Endodermal cell (in vitro differentiated cells): ENCODE measurements at regions not wholly inside any gene's neighbourhood (a gene's known extent, or its start where the extent isn't known, plus 50 kb on each side); places are given as distances from the start of the nearest gene placed in this dataset.

ENCODE experiments used
- DNase-seq: peaks from one replicate; pipeline ENCODE4 v3.0.0-alpha.2; 2017
- H3K27ac ChIP-seq: 2 replicates; pipeline ENCODE4 v1.5.1; 2013; ENCODE audit warnings: mild to moderate bottlenecking, low read depth, low read length, moderate library complexity
- H3K27me3 ChIP-seq: 2 replicates; pipeline ENCODE4 v1.6.1; 2013; ENCODE audit warnings: mild to moderate bottlenecking, low read length, moderate library complexity; ENCODE audit not compliant: insufficient read depth, control insufficient read depth, poor library complexity, severe bottlenecking
- H3K36me3 ChIP-seq: 2 replicates; pipeline ENCODE4 v1.7.0; 2013; ENCODE audit warnings: mild to moderate bottlenecking, low read length, moderate library complexity; ENCODE audit not compliant: control insufficient read depth, insufficient read depth
- H3K4me1 ChIP-seq: one replicate; pipeline ENCODE4 v1.7.0; 2013; ENCODE audit warnings: low read length; ENCODE audit not compliant: control insufficient read depth, insufficient read depth
- H3K4me3 ChIP-seq: 2 replicates; pipeline ENCODE4 v1.5.1; 2013; ENCODE audit warnings: mild to moderate bottlenecking, low read length, moderate library complexity
- H3K9ac ChIP-seq: 2 replicates; pipeline ENCODE4 v1.6.1; 2013; ENCODE audit warnings: mild to moderate bottlenecking, low read length, moderate library complexity; ENCODE audit not compliant: poor library complexity, severe bottlenecking; ENCODE audit errors: extremely low read depth
- H3K9me3 ChIP-seq: 2 replicates; pipeline ENCODE4 v1.6.1; 2013; ENCODE audit warnings: mild to moderate bottlenecking, low read length, moderate library complexity; ENCODE audit not compliant: control insufficient read depth
- H3K27ac Mint-ChIP-seq: 2 replicates; pipeline ENCODE4 v1.8.0; 2020; ENCODE audit warnings: mixed read lengths
- H3K27me3 Mint-ChIP-seq: 2 replicates; pipeline ENCODE4 v1.8.0; 2021; ENCODE audit warnings: mild to moderate bottlenecking, mixed read lengths; ENCODE audit not compliant: insufficient read depth
- H3K36me3 Mint-ChIP-seq: 2 replicates; pipeline ENCODE4 v1.8.0; 2020; ENCODE audit warnings: low read depth, mixed read lengths
- H3K4me1 Mint-ChIP-seq: 2 replicates; pipeline ENCODE4 v1.8.0; 2020; ENCODE audit warnings: mixed read lengths
- H3K4me3 Mint-ChIP-seq: 2 replicates; pipeline ENCODE4 v1.8.0; 2020; ENCODE audit warnings: mild to moderate bottlenecking, moderate library complexity, mixed read lengths
- H3K9me3 Mint-ChIP-seq: 2 replicates; pipeline ENCODE4 v1.8.0; 2020; ENCODE audit warnings: mild to moderate bottlenecking, mixed read lengths
- WGBS, 2 experiments: methylation state at CpG; one replicate each; pipeline versions ENCODE4 v1.1.5 to v1.1.7; 2013; ENCODE audit warnings: missing lambda C conversion rate in 2 of 2, mixed read lengths in 1 of 2; ENCODE audit not compliant: insufficient coverage in 1 of 2, insufficient read length in 1 of 2; 5-methylcytosine and 5-hydroxymethylcytosine counted together
- TF ChIP-seq, protein P1 (sequence below): fragments of 200-600 bp; sonication (generic); conservative IDR thresholded peaks from 2 replicates; pipeline ENCODE4 v1.5.0; 2021; ENCODE audit warnings: antibody characterized with exemption, mild to moderate bottlenecking

DNA sequence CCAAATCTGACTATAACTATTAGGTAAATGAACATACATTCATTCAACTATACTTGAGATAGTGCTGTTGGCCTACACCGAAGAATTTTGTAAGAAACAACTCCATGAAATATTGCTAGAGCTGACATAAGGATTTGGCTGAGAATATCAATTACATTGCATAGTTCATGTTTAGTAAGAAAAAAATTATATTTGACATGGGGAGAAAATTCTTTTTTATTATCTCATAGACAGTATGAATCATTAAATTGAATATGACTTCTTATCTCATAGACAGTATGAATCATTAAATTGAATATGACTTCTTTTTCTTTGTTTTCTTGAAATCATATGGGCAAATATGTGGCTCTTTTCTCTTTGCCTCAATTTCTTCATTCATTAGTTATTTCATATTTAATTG is 212.3 kb upstream of the HSF2 start:
- no peaks in the 10 kb centered on the region for H3K9me3 Mint-ChIP-seq
- H3K4me3 ChIP-seq, result no peak overlapping the region
- no peak overlapping the region for H3K9ac ChIP-seq
- 40 to 56% methylated on average over 1 of the region's 1 CpG for WGBS, 2 experiments
- no peak overlapping the region for H3K27ac Mint-ChIP-seq
- no peaks in the 10 kb centered on the region for H3K27me3 Mint-ChIP-seq
- TF ChIP-seq, protein P1, sequence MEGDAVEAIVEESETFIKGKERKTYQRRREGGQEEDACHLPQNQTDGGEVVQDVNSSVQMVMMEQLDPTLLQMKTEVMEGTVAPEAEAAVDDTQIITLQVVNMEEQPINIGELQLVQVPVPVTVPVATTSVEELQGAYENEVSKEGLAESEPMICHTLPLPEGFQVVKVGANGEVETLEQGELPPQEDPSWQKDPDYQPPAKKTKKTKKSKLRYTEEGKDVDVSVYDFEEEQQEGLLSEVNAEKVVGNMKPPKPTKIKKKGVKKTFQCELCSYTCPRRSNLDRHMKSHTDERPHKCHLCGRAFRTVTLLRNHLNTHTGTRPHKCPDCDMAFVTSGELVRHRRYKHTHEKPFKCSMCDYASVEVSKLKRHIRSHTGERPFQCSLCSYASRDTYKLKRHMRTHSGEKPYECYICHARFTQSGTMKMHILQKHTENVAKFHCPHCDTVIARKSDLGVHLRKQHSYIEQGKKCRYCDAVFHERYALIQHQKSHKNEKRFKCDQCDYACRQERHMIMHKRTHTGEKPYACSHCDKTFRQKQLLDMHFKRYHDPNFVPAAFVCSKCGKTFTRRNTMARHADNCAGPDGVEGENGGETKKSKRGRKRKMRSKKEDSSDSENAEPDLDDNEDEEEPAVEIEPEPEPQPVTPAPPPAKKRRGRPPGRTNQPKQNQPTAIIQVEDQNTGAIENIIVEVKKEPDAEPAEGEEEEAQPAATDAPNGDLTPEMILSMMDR, result no peak
- peaks cover 5% of the 10 kb centered on the region for H3K4me1 Mint-ChIP-seq
- H3K27ac ChIP-seq, result no peak overlapping the region
- H3K27me3 ChIP-seq, result no peaks in the 10 kb centered on the region
- no peak for DNase-seq
- no peaks in the 10 kb centered on the region for H3K36me3 ChIP-seq
- H3K9me3 ChIP-seq, result no peaks in the 10 kb centered on the region
- no peaks in the 10 kb centered on the region for H3K4me1 ChIP-seq
- no peaks in the 10 kb centered on the region for H3K36me3 Mint-ChIP-seq
- no peak overlapping the region for H3K4me3 Mint-ChIP-seq

DNA sequence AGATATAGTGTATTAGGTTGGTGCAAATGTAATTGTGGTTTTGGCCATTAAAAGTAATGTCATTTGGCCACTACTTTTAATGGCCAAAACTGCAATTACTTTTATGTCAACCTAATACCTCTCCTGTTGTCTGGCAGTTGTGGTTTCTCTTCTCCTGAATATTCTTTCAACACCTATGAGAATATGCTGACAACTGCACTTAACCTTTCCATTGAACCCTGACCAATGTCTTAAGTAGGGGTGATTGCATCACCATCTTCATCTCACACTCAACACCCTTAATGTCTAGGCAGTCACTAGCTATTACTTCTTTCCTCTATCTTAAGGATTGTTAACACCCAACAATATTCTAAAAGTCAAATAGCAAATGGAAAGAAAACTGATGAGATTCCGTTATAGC is 200.5 kb upstream of the HSF2 start:
- Histone ChIP-seq H3K9ac (no peak overlapping the region), H3K27me3 (no peaks in the 10 kb centered on the region), H3K4me3 (no peak overlapping the region), H3K27ac (no peak overlapping the region), H3K9me3 (no peaks in the 10 kb centered on the region), H3K4me1 (no peaks in the 10 kb centered on the region), H3K36me3 (no peaks in the 10 kb centered on the region)
- no peak for DNase-seq
- Mint-ChIP-seq H3K4me1 (no peaks in the 10 kb centered on the region), H3K27me3 (no peaks in the 10 kb centered on the region), H3K27ac (no peak overlapping the region), H3K36me3 (no peaks in the 10 kb centered on the region), H3K4me3 (no peak overlapping the region), H3K9me3 (no peaks in the 10 kb centered on the region)
- WGBS, 2 experiments, result no CpG with 5 or more reads among the region's 1 CpG
- TF ChIP-seq, protein P1, result no peak

DNA sequence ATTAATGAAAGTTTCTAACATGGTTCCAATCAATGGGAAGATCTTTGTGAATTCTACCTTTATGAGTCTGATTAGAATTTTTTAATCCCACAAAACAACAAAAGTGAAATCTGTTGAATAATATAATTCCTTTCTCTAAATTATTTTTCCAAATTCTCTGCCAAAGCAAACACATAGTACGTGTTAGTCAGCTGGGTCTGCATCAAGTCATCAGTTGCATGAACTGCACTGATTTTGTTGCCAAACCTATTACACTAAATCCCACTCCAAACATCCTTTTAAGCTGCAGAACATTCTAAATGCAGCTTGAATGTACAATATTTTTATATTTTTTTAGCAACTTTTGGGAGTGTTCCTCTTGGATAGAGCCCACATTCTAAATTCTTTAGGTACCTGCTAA is 199.0 kb upstream of the HSF2 start:
- no peak for DNase-seq
- H3K27me3 ChIP-seq, result no peaks in the 10 kb centered on the region
- no peaks in the 10 kb centered on the region for H3K27me3 Mint-ChIP-seq
- H3K27ac ChIP-seq, result no peak overlapping the region
- WGBS, 2 experiments, result 93 to 100% methylated on average over 1 of the region's 1 CpG
- H3K27ac Mint-ChIP-seq, result no peak overlapping the region
- H3K9me3 ChIP-seq, result no peaks in the 10 kb centered on the region
- no peaks in the 10 kb centered on the region for H3K4me1 Mint-ChIP-seq
- no peak overlapping the region for H3K9ac ChIP-seq
- H3K9me3 Mint-ChIP-seq, result peaks cover 2% of the 10 kb centered on the region
- no peaks in the 10 kb centered on the region for H3K36me3 Mint-ChIP-seq
- H3K4me3 ChIP-seq, result no peak overlapping the region
- no peak overlapping the region for H3K4me3 Mint-ChIP-seq
- TF ChIP-seq, protein P1, result no peak
- no peaks in the 10 kb centered on the region for H3K36me3 ChIP-seq
- no peaks in the 10 kb centered on the region for H3K4me1 ChIP-seq
